HG02588 (cell line): ENCODE measurements at regions not wholly inside any gene's neighbourhood (a gene's known extent, or its start where the extent isn't known, plus 50 kb on each side); places are given as distances from the start of the nearest gene placed in this dataset.

Experiments
- ATAC-seq: cut with Tn5 transposase; IDR thresholded peaks from one replicate; pipeline ENCODE4 v1.9.1; 2021; ENCODE audit warnings: mild to moderate bottlenecking, moderate library complexity; ENCODE audit not compliant: unreplicated experiment

GRCh38 chrX:38886112-38886511 is 84.9 kb downstream of the MID1IP1 start:
- no peak for ATAC-seq

- ATAC-seq: no peak
These were observed 86.0 kb downstream of the MID1IP1 start for GRCh38 chrX:38887222-38887621.

GRCh38 chrX:38890326-38890725 is 89.1 kb downstream of the MID1IP1 start:
- no peak for ATAC-seq

- no peak for ATAC-seq
These were observed 89.7 kb downstream of the MID1IP1 start for GRCh38 chrX:38890963-38891362.

GRCh38 chrX:38891641-38892413 is 90.6 kb downstream of the MID1IP1 start:
- peak; percentile 80 for ATAC-seq

GRCh38 chrX:38893441-38893840 is 92.2 kb downstream of the MID1IP1 start:
- ATAC-seq: no peak

- ATAC-seq: no peak
These were observed 94.5 kb downstream of the MID1IP1 start for GRCh38 chrX:38895775-38896174.

- ATAC-seq: peak; percentile 79
These were observed 95.6 kb downstream of the MID1IP1 start for GRCh38 chrX:38896724-38897298.

GRCh38 chrX:38898261-38898660 is 97.0 kb downstream of the MID1IP1 start:
- no peak for ATAC-seq

GRCh38 chrX:38899650-38900049 is 98.4 kb downstream of the MID1IP1 start:
- no peak for ATAC-seq

- no peak for ATAC-seq
These were observed 99.5 kb downstream of the MID1IP1 start for GRCh38 chrX:38900719-38901118.

- ATAC-seq: no peak
These were observed 101.8 kb downstream of the MID1IP1 start for GRCh38 chrX:38902972-38903492.

- ATAC-seq: no peak
These were observed 115.5 kb downstream of the MID1IP1 start for GRCh38 chrX:38916801-38917200.

- ATAC-seq: no peak
These were observed 116.7 kb downstream of the MID1IP1 start for GRCh38 chrX:38917954-38918353.

- ATAC-seq: no peak
These were observed 117.9 kb downstream of the MID1IP1 start for GRCh38 chrX:38919202-38919601.

GRCh38 chrX:38919853-38920528 is 118.7 kb downstream of the MID1IP1 start:
- ATAC-seq: no peak

- peak; percentile 46 for ATAC-seq
These were observed 122.3 kb downstream of the MID1IP1 start for GRCh38 chrX:38923451-38923969.

GRCh38 chrX:38927592-38927991 is 126.3 kb downstream of the MID1IP1 start:
- no peak for ATAC-seq

GRCh38 chrX:38929966-38930421 is 128.7 kb downstream of the MID1IP1 start:
- no peak for ATAC-seq

- no peak for ATAC-seq
These were observed 129.2 kb downstream of the MID1IP1 start for GRCh38 chrX:38930474-38930873.

- ATAC-seq: no peak
These were observed 134.3 kb downstream of the MID1IP1 start for GRCh38 chrX:38935561-38935960.
